Fibroblast of upper back skin (primary cell): ENCODE measurements at regions not wholly inside any gene's neighbourhood (a gene's known extent, or its start where the extent isn't known, plus 50 kb on each side); places are given as distances from the start of the nearest gene placed in this dataset.
"Not testable (repeated sequence)": the region's sequence is repeated elsewhere in the genome, so short reads cannot be mapped to it uniquely, and the experiment has no call there.

Source experiments
- DNase-seq: peaks from one replicate; pipeline ENCODE4 v3.0.0-alpha.2; 2013

DNA sequence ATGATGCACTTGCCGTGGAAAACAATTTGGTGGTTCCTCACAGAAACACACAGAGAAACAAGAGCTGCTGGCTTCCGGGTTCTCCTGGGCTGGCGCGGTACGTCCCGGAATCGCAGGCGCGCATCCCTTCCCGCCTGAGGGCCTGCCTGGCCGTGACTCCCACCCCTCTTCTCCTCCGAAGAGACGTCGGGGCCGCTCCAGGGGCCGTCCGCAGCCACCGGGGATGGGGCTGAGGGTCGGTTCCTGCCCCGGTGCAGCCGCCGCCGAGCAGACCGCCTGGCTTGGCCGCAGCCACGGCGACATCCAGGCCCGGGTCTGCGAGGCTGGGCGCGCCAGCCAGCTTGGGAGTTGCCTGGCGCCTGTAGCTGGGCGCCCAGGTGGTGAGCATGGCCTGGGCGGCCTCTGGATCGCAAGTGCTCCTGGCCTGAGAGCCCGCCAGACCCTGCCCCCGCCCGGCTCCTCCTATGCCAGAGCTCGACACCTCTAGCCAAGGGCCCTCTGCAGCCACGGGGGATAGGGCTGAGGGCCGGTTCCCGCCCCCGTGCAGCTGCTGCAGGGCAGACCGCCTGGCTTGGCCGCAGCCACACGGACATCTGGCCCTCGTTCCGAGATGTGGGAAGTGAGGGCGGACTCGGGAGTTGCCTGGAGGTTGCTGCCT is 1647.5 kb downstream of the SPATA31A7 start:
- DNase-seq: not testable (repeated sequence)

DNA sequence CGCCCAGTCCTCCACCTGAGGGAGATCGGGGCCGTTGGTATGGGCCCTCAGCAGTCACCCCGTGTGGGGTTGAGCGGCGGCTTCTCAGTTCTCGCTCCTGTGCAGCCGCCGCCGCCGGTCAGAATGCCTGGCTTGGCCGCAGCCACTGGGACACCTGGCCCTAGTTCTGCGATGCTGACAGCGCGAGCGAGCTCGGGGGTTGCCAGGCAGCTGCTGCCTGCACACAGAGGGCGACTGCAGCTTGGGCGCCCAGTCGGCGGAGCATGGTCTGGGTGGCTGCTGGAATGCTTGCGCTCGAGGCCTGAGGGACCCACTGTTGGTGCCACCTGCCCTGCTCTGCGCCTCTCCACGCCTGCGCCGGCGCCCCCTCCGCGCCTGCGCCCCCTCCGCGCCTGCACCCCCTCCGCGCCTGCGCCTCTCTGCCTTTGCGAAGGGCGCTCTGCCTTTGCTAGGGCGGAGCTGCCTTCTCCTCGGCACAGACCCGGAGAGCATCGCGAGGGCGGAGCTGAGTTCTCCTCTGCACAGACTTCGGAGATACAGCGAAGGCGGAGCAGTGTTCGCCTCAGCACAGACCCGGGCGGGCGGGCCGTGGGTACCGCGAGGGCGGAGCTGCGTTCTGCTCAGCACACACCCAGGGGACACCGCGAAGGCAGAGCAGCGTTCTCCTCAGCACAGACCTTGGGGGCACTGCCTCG is 1648.3 kb downstream of the SPATA31A7 start:
- DNase-seq: peak; percentile 73

DNA sequence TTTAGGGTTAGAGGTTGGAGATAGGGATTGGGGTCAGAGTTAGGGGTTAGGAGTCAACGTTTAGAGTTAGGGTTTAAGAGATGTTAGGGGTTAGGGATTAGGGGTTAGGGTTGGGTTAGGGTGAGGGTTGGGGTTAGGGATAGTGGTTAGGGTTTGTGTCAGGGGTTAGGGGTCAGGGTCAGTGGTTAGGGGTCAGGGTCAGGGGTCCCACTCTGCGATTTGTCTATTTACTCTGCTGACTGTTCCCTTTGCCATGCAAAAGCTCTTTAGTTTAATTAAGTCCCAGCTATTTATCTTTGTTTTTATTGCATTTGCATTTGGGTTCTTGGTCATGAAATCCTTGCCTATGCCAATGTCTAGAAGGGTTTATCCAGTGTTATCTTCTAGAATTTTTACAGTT is 1649.3 kb downstream of the SPATA31A7 start:
- DNase-seq: not testable (repeated sequence)

DNA sequence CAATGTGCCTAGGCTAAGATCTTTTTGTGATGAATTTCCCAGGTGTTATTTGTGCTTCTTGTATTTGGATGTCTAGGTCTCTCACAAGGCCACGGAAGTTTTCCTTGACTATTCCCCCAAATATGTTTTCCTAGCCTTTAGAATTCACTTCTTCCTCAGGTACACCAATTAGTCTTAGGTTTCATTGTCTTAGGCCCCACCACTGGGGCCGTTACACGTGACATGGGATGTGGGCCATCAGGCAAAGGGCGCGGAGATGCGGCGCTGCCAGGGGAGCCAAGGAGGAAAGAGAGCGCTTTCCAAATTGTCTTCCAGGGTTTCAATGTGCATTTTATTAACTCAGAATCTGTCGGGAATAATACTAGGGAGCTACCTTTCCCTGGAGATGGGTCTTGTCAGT is 1653.3 kb downstream of the SPATA31A7 start:
- DNase-seq: not testable (repeated sequence)

DNA sequence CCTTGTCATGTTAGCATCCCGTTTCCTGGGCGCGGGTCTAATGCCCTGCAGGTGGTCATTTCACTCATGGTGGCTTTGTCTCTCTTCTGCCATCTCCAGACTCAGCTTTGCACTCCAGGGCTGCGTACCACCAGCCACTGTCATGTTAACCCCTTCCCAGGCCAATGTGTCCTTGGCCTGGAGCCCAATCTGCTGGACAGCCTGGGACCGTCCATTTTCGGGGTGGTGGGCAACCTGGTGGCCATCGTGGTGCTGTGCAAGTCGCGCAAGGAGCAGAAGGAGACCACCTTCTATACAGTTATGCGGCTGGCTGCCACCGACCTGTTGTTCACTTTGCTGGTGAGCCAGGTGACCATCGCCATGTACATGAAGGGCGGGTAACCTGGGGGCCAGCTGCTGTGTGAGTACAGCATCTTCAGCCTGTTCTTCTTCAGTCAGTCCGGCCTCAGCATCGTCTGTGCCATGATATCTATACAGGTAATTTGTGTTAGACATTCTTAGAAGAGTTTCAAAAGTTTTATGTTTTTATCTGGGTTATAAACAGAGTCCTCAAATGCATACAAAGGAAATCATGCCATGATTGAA is 1654.0 kb downstream of the SPATA31A7 start:
- not testable (repeated sequence) for DNase-seq

DNA sequence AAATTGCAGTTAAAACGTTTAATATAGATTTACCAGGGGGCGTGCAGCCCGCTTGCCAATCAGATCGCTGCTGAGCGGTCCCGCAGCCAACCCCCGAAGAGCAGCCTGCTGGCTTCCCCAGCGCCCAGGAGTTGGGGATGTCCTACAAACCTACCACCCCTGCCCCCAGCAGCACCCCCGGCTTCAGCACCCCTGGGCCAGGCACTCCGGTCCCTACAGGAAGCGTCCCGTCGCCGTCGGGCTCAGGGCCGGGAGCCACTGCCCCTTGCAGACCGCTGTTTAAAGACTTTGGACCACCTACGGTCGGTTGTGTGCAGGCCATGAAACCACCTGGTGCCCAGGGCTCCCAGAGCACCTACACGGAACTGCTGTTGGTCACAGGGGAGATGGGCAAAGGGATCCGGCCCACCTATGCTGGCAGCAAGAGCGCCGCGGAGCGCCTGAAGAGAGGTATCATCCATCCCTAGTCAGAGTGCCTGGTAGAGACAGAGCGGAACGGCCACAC is 1654.9 kb downstream of the SPATA31A7 start:
- not testable (repeated sequence) for DNase-seq

DNA sequence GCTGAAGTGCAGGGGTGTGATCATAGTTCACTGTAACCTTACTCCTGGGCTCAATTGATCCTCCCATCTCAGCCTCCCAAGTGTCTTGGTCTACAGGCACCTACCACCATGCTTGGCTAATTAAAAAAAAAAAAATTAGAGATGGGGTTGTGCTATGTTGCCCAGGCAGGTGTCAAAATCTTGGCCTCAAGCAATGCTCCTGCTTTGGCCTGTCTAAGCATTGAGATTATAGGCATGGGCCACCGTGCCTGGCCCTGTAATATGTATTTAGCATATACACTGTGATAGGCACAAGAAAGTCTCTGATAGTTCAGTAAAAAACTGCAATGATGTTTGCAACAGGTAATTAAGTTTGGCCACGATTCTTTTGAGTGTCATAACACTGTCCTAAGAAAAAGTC is 1658.4 kb downstream of the SPATA31A7 start:
- DNase-seq: not testable (repeated sequence)

DNA sequence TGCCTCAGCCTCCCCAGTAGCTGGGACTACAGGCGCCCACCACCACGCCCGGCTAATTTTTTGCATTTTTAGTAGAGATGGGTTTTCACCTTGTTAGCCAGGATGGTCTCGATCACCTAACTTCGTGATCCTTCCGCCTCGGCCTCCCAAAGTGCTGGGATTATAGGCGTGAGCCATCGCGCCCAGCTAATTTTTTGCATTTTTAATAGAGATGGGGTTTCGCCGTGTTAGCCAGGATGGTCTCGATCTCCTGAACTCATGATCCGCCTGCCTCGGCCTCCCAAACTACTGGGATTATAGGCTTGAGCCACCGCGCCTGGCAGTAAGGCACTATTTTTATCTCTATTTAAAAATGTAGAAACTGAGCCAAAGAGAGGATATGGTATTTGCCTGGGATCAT is 1660.2 kb downstream of the SPATA31A7 start:
- DNase-seq: not testable (repeated sequence)

DNA sequence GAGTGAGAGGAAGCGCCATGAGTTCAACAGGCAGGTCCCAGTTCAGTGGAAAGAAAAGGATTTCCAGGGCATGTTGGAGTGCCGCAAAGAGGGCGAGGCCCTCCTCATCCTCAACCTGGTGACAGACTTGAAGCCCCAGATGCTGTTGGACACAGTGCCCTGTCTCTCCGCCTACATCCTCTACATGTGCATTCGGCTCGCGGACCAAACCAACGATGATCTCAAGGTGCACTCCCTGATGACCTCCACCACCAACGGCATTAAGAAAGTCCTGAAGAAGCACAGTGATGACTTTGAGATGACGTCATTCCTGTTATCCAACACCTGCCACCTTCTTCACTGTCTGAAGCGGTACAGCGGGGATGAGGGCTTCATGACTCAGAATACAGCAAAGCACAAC is 1667.4 kb downstream of the SPATA31A7 start:
- DNase-seq: not testable (repeated sequence)

DNA sequence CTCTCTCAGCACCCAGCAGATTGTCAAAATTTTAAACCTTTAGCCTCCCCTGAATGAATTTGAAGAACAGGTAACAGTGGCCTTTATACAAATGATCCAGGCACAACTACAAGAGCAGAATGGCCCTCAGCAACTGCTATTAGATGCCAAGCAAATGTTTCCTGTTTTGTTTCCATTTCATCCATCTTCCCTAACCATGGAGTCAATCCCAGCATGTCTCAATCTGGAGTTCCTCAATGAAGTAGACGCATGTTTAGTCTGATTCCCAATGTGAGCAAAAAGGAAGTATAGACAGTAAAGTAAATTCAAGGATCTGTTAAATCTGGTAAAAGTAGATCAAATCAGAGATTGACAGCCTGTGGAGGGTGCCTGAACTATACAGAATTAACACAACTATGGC is 1668.4 kb downstream of the SPATA31A7 start:
- not testable (repeated sequence) for DNase-seq

DNA sequence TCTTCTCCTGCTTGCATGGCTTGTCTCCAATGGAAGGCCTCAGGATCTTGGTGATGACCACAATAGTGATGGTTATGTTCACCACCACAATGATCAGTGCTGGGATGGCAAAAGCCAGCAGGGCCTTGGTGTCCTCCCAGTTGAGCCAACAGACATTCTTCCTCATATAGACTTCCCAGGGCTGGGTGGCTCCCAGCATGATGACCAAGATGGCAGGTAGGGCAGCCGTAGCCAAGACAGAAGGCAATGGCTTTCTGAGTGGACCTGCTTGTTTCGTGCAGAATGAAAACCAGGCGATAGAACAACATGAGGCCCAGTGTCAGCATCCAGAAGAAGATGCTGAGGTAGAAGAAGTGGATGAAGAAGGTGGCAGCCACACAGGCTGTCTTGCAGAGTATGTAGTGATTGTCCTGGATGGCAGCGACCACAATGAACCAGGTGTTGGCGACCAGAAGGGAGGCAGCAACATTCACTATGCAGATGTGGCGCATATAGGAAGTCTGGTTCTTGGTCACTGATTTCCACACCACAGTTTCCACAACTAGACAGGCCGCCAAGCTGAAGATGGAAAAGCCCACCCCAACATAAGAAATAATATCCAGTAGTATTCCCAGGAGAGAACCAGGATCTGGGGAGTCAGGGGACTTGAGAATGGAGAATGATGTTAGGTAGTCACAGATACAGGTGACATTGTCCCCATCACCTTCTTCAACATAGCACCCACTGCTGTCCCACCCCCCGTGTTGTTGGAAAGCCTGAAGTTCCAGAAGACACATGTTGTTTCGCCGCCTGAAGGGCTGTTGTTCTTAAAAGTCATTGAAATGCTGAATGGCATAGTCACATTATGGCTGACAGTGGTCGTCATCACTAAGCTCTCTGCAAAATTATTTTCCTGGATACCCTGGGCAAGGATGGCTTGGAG is 1671.4 kb downstream of the SPATA31A7 start:
- not testable (repeated sequence) for DNase-seq

DNA sequence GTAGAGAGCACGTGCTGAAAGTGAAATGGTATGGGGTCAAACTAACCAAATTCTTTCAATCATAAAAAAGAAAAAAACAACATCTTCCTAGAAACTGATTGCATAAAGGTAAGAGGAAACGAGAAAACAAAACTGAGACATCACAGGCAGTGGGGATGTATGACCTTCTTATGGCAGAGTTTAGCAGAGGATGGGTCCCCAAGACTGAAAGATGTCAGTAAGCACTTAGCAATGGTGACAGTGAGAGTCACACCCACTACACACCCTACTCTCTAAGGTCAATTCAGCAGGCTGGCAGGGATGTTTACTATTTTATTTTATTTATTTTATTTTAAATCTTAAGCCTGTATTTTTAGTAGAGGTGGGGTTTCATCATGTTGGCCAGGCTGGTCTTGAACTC is 1672.3 kb downstream of the SPATA31A7 start:
- not testable (repeated sequence) for DNase-seq

DNA sequence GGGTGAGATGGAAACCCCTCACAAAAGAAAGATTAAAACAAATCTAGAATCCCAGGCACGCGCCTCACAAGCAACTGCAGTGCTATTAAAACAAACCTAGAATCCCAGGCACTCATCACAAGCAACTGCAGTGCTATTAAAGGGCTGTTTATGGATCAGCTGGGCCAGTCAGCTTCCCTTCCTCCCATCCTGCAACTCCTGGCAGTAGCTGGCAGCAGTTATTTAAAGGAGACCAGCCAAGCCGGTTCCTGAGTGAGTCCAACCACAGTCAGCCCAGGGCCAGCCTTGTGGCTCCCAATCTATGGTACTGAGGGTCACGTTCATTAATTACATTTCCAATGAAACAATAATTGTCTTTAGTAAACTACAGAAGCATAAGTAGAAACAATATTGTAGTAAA is 1673.5 kb downstream of the SPATA31A7 start:
- DNase-seq: not testable (repeated sequence)

DNA sequence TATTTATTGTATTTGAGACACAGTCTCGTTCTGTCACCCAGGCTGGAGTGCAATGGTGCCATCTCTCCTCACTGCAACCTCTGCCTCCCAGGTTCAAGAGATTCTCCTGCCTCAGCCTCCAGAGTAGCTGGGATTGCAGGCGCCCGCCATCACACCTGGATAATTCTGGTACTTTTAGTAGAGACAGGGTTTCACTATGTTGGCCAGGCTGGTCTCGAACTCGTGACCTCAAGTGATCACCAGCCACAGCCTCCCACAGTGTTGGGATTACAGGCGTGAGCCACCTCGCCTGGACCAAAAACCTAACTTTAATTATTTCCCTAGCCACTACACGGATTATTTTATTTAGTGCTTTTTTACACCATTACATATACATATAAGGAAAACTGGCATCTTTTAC is 1674.0 kb downstream of the SPATA31A7 start:
- DNase-seq: not testable (repeated sequence)

DNA sequence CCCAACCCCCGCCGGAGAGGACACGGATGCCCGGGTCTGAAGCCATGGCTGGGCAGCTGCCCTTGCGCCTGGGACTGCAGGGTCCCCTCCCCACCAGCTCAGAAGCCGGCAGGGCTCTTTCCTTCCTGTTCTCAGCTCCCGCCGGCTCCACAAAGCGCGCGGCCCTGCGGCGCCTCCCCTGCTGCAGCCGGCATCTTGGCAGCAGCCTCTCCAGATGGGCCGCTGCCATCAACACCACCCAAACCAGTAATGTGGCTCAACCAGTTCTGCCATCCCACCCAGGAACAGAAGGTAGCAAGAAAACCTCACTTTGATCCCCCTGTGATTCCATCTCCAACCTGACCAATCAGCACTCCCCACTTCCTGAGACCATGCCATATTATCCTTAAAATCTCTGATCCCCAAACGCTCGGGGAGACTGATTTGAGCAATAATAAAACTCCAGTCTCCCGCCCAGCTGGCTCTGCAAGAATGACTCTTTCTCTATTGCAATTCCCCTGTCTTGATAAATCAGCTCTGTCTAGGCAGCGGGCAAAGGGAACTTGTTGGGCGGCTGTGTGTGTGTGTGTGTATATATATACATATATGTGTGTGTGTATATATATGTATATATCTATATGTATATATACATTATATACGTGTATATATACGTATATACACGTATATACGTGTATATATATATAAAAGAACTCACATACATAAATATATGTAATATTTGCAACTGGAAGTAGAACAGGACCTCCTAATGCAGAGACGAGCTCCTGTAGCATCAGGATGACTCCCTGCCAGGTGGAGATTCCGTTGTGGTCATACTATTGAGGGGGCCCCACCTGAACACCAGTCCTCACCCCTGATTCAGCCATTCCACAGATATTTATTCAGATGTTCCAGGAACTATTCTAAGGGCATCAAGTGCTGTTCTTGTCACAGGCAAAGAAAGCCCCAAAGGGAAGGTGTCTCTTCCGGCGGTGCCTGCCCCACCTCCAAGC is 1674.9 kb downstream of the SPATA31A7 start:
- not testable (repeated sequence) for DNase-seq

DNA sequence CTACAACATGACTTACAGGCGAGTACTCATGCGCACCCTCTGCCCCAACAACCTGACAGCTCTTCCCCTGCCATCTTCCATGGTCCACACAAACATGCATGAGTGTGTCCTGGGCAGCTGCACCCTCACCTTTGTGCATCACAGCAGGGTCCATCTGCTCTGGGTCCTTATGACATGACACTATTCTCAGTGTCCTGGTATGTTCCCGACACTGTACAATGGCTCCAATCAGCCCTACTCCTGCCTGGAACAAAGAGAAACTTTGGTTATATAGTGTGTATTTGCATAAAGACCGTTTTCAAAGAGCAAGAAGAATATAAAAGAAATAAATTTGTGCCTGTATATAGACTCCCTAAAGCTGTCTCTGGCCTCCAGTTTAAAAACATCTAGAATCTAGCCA is 1679.2 kb downstream of the SPATA31A7 start:
- not testable (repeated sequence) for DNase-seq

DNA sequence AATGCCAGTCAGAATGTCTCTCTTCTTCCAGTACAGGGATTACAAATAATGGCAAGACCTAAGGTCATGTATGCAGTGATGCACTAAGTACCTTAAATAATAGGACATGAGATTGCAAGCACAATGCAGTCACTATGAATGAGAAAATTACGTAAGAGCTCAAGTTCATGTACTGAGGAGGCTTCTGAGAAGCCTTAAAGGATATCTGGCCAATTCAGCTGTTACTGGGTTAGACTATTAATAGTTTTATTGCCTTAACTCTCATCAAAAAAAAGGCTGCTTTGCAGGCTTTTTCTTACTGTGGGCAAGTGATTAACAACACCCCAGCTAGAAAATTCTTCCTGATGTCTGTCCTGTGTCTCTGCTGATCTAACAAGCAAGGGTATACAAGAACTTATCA is 1681.9 kb downstream of the SPATA31A7 start:
- DNase-seq: not testable (repeated sequence)

DNA sequence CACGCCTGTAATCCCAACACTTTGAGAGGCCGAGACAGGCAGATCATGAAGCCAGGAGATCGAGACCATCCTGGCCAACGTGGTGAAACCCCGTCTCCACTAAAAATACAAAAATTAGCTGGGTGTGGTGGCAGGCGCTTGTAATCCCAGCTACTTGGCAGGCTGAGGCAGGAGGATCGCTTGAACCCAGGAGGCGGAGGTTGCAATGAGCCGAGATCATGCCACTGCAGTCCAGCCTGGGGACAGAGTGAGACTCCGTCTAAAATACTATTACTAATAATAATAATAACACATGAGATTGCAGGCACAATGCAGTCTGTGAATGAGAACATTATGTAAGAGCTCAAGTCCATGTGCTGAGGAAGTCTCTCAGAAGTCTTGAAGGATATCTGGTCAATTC is 1684.4 kb downstream of the SPATA31A7 start:
- DNase-seq: not testable (repeated sequence)

DNA sequence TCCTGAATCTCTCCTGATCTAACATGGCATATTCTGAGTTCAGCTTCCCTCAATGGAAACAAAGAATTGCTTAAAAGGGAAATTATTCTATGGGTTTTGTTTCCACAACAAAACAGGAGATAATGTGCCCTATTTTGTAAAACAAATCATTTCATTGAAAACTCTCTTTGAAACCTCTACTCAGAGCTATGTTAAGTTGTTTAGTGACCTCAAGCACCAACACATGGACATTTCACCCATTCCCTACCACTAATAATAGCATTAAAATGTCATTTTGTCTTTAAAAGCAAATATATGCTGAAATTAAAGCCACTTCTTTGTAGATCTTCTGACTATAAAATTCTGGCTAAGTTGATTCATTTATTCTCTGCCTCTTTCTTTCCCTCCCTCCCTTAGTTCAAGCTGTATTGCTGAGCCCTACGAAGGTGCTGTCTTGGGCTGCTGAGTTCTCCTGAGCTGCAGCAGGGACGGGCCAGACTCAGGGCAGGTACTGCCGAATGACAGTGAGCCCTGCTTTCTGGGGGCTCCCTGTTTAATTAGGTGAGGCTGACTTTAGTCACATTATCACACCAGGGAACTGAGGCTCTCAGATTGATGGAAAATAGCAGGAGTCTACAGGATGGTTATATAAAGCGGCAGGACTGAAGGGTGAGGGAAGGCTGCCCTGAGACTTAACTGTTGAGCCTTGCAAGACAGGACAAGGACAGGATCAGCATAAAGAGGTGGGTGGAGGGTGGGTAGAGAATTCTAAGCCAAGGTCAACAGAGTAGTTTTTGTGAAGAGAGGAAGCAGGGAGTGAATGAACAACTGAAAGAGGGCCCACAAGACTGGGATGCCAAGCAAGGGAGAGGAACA is 1685.1 kb downstream of the SPATA31A7 start:
- not testable (repeated sequence) for DNase-seq

DNA sequence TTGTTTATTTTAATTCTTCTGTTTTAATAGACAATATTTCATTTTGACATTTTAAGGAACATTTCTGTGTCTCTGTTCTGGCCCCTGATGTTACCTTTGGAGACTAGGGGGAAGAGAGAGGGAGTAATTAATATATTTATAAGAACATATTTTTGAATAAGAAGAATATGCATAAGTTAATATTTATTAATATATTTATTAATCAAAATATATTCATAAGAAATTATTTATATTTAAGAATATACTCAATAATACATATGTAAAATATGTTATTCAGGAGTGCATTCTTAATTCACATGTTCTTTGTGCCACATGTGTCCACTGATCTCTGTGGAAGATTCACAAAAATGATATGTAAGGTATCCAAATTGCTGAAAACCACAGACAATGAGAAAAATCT is 1687.7 kb downstream of the SPATA31A7 start:
- DNase-seq: not testable (repeated sequence)
